NCI-H446 treated with DMSO at 0.1 percent for 48 hours (cell line): ENCODE measurements at regions not wholly inside any gene's neighbourhood (a gene's known extent, or its start where the extent isn't known, plus 50 kb on each side); places are given as distances from the start of the nearest gene placed in this dataset.

Experiments used
- DNase-seq: peaks from one replicate; lab custom pipeline; 2025; lab: John Stamatoyannopoulos, UW

DNA sequence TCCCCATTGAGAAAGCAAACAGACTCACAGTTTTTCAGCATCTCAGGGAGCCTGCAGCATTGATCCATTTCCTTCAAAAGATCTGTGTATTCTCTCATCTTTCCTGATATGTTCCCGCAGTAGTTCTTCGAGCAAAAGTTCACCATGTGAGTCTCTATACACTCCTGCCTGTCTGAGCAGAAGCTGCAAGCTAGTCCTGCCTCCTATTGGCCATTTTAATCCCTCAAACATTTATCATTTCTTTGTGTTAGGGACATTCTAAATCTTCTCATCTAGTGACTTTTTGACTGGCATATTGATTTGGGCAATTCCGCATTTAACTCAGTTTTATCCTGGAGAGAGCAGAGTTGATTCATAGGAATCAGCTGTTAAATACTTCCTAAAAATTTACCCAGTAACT is 660.4 kb upstream of the KLF12 start:
- DNase-seq: no peak

DNA sequence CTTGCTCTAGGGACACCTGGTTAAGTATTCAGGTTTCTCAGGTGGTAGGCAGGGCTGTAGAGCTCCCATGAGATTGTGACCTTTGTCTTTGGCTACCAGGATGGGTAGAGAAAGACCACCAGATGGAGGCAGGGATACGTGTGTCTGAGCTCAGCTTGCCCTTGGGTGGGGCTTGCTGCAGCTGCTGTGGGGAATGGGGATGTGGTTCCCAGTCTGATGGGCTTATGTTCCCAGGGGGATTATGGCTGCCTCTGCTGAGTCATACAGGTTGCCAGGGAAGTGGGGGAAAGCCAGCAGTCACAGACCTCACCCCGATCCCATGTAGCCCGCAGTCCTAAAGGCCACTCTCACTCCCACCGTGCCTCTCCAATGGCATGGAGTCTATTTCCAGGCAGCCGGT is 659.9 kb upstream of the KLF12 start:
- DNase-seq: no peak

DNA sequence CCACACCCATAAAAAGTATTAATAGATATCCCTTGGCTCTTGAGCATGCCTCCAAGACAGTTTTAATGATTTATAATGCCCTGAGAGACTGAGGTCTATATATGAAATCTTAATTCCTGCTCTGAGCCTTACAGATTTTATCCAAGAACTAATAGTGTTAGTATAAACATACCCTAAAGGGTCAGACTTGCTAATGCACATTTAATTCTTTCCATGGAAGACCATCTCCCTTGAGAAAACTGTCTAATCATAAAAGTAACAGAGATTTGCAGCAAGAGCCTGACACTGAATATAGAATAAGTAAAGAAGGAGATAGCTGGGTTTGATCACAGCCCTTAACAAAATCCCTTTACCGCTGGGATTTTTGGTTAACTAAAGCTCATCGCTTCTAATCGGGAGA is 650.8 kb upstream of the KLF12 start:
- DNase-seq: no peak

DNA sequence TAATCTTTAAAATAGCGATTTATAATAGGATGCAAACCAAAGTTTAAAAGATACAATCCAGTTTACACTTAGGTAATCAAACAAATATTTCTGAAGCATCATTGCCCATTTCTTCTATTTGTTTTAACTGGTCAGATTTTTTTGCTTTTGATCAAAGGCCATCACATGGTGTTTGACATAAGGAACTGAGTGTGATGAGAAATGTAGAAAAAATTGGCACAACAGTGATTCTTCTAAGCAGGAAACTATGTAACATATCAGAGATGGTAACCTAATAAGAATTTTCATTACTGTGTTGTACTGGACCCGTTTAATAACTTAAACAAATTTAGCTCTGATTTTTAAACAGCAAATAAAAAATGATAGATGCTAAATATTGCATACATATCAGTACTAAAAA is 644.7 kb upstream of the KLF12 start:
- no peak for DNase-seq

DNA sequence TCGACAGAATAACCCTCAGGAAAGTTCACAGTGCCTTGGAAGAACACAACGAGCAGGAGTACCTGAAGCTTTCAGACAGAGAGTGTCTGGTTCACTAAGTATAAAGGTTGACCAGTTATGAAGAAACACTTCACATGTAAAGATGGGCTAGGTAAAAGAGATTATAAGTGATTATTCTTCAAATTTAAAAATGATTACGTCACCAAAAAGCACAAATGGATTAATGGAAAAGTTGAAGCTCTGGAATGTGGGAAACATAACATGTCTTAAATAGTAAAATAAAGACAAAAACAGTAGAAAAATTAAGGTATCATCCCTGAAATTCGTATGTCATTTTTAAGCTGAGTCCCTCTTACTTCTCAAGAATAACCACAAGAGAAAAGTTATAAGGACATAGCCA is 643.9 kb upstream of the KLF12 start:
- DNase-seq: no peak

DNA sequence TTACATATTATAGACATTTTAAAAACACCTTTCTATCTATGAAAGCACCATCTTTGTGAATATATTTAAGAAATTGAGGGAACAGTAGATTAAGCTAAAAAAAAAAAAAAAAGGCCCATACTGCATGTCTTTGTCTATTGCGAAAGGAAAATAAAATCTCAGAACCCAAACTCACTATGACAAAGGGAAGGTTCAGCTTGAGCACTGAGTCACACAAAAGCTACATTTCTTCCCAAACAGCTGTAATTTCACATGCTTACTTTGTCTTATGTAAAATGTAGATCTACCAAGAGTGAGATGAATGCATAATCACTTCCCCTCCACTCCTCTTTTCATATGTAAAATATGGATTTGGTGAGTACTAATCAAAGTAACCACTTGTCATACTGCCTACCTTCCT is 640.1 kb upstream of the KLF12 start:
- no peak for DNase-seq

DNA sequence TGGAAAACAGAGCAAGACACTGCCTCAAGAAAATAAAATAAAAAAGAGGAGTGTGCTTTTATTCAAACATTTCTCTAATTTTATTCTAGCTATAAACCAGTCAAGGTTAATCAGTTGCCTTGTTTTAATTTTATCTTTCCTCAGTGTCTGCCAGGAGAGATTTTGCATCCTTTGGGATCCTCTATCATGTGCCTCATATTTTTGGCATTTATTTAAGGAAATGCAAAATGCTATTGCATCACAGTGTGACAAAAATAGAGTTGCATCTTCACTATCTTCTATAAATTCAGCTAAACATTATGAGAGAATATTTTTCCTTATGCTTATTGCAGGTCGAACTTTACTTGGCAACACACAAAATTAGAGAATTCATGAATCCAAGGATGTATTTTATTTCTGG is 639.0 kb upstream of the KLF12 start:
- no peak for DNase-seq

DNA sequence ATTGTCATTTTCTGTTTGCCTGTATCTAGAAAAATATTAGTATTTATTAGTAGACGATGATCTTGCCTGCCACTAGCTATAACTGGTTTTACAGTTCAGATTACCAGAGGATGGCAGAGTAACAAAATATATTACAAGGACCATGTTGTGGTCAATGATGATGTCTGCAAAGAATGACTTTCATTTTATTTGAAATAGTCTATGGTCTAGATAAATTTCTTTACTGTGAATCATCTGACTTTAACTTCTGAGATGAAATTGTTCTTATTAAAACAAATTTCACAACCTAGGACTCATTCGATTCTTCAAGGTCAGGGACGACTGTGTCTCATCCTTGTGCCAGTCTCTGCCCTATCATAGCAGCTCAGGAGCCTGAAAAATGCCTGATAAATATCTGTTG is 637.8 kb upstream of the KLF12 start:
- no peak for DNase-seq

DNA sequence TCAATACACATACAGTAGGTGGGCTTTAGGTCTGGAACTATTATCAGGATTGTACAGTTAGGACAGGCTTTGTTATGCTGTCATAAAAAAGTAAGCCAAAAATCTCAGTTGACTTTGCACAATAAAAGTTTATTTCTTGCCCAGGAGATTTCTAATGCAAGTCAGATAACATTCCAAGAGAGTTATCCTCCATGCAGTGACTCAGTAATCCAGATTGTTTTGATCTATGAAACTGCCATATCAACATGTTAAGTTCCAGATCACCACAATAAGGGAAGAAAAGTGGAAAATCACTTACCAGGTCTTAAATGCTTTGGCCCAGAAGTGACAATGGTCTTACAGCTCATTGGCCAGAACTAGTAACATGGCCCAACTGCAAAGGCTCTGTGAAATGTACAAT is 636.2 kb upstream of the KLF12 start:
- DNase-seq: no peak

DNA sequence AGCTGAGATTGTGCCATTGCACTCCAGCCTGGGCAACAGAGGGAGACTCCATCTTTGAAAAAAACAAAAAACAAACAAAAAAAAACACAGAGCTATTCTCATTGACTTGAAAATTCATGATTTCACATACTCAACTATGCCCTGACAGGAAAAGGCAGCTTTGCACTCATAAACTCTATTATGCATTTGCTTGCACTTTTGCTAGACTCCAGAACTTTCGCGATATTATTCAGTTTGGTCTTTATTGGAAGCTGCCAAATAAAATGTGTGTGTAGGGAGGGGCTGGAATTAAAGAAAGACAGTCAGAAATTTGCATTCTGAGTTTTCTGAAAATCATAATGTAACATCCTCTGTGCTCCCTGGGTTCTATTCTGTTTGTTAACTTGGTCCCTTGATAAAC is 635.1 kb upstream of the KLF12 start:
- no peak for DNase-seq

DNA sequence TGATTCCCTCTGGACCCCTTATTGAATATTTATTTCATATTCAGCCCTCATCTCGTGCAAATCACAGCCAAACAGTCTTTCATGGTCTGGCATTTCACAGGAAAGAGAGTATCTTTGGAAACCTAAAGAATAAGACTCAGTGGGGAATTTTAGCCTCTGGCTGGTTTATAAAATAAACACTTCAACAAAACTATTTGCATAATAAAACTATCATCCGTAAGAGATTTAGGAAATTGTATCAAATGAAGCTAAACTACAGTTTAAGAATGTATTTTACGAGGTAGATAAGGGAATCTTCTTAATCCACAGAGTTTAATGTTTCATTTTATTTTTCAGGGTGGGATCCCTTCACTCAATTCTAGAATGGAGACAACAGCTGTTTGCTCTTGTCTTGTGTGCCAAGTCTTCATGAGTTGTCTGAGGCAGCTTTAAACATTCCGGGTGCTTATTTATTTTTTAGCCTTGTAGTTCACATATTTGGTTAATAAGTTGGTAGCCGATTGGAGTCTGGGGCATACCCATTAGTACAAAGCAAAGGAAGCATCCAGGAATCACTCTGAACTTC is 634.4 kb upstream of the KLF12 start:
- DNase-seq: no peak

DNA sequence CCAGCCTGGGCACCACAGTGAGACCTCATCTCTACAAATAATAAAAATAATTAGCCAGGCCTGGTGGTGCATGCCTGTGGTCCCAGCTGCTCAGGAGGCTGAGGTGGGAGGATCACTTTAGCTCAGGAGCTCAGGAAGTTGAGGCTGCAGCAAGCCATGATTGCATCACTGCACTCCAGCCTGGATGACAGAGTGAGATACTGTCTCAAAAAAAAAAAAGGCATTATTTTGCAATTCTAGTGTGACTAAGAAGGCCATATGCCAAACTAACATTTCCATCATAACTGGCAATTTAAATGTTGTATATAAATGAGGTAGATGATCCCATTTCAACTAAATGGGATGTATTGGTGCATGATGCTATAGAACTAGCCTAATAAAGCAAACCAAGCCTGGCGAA is 632.8 kb upstream of the KLF12 start:
- no peak for DNase-seq

DNA sequence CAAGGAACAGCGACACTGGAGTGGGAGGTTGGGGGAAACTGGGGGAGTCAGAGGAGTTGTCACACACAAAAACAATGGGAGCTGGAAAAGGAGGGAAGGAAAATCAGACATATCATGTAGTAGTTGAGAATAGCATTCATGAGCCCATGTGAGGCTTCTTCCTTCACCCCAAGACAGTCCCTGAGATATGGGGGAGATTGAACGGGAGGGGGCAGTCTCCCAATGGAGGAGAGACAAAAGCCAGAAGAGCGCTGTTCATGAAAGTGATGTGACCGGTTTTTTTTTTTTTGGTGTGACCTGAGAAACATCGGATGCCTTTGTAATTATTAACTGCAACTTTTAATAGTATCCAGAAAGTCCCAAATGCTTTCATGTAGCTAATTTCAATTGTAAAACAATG is 631.8 kb upstream of the KLF12 start:
- DNase-seq: no peak

DNA sequence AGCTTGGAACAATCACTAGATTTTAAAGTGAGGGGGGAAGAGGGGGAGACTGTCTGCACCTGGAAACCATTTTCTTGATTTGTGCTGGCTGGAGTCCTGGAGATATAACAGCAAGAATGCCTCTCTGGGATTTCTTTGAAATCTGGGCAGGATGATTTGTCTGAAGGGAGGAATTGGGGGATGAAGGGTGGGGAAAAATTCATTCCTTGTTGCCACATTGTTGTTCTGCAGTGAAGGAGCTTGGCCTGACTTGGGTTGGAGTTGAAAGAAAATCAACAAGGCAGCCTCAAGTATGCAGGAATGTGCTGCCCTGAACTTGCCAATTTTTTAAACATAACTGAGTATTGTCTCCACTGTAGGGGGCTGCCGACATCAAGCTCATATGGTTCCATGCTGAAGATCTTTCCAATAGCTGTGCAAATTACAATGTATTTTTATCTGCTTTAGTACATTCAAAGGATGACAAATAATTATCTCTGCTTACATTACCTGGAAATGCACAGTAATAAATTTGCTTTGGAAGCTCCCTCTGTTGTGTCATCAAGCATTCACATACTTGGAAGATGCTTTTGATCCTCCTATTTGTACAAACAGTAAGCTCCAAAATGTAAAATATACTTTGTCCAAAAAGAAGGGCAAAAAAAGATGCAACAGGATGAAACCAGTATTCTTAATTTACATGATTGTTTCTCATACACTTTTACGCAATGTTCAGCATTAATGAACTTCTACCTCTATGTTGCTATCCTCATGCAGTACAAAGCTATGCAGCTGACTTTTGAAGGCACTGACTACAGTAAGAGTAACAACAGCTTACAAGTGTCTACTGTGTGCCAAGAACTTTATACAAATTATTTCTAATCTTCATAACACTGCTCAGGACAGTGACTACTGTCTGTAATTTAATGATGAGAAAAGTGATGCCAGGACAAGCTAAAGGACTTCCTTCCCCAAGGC is 627.9 kb upstream of the KLF12 start:
- no peak for DNase-seq

DNA sequence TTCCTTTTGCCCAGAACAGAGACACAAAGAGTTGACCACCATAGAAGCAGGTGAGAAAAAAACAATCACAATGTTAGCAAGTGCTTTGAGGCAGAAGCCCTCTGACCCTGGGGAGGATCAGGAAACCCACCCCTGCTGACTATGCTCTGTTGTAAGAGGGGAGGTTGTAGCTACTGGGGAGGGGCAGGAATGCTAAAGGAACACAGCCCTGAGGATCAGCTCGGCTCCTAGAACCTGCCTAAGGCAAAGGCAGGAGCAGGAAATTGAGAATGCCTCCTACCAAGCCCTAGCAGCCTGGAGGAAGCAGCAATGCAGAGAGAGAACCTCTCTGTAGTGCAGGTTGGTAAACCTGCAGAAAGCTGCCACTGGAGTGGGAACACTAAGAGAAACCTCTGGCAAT is 624.0 kb upstream of the KLF12 start:
- no peak for DNase-seq

DNA sequence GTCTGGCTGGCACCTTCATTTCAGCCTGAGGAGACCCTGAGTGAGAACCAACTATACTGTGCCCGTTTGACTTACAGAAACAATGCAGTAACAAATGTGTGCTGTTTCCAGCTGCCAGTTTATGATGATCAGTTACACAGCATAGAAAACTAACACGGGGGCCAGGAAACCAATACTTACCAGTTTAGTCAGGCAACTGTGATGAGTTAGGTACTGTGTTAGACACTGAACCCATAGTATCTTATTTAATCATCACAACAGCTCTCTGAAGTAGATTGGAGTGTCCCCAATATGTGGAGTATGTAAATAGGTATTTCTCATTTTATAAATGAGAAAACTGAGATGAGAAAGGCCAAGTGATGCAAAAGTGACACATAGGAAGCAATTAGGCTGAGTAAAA is 620.9 kb upstream of the KLF12 start:
- no peak for DNase-seq

DNA sequence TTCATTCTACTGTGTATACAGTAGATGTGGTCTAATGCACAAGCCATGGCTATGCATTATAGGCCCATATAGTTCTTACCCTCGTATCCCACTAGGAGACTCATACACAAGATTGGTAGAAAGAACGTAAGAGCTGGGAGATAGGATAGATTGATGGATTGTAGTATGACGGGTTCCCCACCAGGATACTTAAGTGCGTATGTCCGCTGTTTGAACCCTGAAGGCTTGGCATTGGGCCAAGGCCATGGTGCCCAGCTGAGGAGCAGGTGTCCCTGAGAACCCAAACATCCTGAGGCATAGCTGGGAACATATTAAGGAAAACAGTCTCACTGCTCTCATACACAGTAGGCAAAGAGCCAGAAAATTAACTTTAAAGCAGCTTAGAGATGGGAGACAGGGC is 617.5 kb upstream of the KLF12 start:
- no peak for DNase-seq

DNA sequence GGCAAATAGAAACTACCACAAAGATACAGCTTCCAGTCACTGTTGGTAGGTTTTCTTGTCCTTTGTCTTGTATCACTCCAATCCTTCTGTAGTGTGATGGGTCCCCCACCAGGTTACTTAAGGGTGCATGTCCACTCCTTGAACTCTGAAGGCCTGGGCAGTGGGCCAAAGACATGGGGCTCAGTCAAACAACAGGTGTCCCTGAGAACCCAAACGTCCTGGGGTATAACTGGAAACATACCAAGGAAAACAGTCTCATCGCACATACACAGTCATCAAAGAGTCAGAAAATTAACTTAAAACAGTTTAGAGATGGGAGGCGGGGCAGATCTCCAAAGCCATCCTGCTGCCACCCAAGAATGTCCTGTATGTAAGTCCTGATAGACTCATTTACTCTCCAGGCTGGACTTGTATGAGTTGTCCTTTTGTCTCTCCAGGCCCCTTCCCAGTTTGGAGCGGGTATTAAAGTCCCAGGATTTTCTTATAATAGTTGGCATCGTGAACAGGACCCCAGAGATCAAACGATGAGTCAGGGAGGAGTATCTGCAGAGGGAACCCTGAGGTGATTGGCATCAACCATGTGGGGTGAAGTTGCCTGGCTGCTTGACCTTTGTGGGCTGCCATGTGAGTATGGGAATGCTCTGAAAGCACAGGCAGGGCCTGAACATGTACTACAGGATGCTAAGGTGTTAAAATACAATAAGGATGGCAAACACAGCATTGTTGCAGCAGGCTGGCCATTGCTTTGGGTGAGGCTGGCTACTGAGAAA is 613.2 kb upstream of the KLF12 start:
- no peak for DNase-seq

DNA sequence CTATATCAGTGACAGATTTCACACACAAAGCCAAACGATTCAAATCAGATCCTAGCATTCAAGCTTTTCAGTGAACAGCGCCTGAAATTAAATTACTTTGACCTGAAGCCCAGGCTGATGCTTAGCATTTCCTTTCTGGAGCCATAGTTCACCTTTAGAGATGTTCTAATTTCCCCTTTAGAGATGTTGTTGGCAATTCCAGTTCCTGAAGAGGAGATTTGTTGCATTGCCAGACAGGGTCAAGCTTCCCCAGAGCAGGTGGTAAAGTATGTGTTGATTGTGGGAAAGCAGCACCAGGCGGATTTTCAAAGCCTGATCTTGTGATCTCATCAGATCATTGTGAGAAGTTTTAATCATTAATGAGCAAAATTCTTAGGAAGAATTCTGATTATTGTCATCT is 609.8 kb upstream of the KLF12 start:
- no peak for DNase-seq

DNA sequence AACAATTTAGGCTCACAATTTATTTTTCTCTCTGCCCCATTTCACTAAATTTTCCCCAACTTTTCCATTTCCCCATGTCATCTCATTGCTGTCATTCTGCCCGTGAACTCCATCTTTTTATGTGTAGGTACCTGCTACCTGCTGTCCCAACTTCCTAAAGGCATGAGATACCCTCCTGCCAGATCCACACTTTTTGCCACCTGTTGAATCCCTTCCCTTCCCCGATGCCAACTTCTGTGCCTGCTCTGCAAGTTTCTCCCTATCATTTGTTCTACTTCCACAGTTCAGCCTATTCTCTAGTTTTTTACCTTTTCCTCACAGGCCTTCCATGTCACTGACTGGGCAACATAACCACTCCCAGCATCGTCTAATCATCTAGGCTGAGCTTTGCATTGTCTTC is 607.5 kb upstream of the KLF12 start:
- DNase-seq: no peak

DNA sequence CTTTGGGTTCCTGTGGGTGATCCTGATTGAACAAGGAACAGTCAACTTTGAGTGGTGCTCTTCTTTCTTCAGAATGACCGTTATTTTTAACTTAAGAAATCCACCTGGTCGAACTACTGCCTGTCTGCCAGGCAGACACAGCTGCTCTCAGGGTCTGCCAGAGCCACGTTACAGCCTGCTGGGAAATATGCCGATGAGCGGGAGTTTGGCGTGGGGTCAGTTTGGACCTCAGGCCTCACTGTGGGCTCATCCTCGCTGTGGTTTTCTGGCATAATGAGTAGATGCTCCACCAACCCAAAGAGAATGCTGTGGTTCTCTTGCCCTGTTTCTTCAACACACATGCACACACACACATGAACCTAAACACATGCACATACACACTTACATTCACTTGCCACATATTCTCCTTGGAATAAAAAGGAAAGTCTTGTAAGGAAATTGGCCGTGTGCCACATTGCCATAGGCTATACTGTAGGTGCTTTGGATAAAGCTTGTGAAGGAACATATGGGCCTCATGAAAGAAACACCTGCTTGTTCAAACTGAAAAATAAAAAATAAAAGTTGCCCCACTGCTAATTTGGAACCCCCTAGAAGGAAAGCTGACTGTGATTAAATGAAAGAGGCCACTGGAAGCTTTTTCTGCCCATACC is 598.7 kb upstream of the KLF12 start:
- DNase-seq: no peak

DNA sequence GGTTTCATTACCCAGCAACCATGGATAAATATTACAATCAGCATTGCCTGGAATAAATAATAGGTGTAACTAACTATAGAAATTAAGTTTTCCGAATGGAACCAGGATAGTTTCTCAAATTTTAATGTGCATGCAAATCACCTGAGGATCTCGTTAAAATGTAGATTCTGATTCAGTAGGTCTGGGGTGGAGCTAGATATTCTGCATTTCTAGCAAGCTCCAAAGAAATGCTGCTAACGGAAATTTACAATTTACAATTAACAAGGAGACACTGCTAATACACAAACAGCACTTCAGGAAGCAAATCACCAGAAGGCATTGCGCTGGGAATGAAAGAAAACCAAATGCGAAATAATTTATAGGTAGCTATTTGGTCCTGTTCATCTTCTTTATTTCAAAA is 597.5 kb upstream of the KLF12 start:
- no peak for DNase-seq
